Right lobe of liver (tissue), 6 donors: ENCODE measurements at regions not wholly inside any gene's neighbourhood (a gene's known extent, or its start where the extent isn't known, plus 50 kb on each side); places are given as distances from the start of the nearest gene placed in this dataset.

Experiments
- ATAC-seq, 4 donors: fragments of 200-7000 bp; cut with Tn5 transposase; one replicate each; pipeline ENCODE4 v1.9.1; 2020; ENCODE audit warnings: mild to moderate bottlenecking in 4 of 4, moderate library complexity in 4 of 4
- DNase-seq, 3 donors: peaks; one replicate each; pipeline ENCODE4 v3.0.0-alpha.2; 2020
- H3K27ac ChIP-seq, 3 donors: fragments of 200-600 bp; one replicate each; pipeline ENCODE4 v1.8.0; 2022
- H3K27me3 ChIP-seq, 2 donors: fragments of 200-600 bp; one replicate each; pipeline ENCODE4 v1.8.0; 2022
- H3K36me3 ChIP-seq, 4 donors: fragments of 200-600 bp; sonication (generic) in 1 of 4; one replicate each; pipeline versions ENCODE4 v1.5.1 to v1.8.0; 2017 to 2022; ENCODE audit warnings: control low read depth in 1 of 4
- H3K4me1 ChIP-seq, 4 donors: fragments of 200-600 bp; sonication (generic) in 1 of 4; one replicate each; pipeline versions ENCODE4 v1.5.1 to v1.8.0; 2017 to 2022; ENCODE audit warnings: control low read depth in 1 of 4
- H3K4me3 ChIP-seq, 3 donors: fragments of 200-600 bp; one replicate each; pipeline ENCODE4 v1.8.0; 2022
- H3K9me3 ChIP-seq, 4 donors: fragments of 200-600 bp; sonication (generic) in 1 of 4; one replicate each; pipeline versions ENCODE4 v1.5.1 to v1.8.0; 2017 to 2022; ENCODE audit warnings: control low read depth in 1 of 4
- POLR2A ChIP-seq: fragments of 450-650 bp; IDR thresholded peaks from one replicate; pipeline ENCODE4 v1.6.1; 2017; ENCODE audit warnings: antibody characterized with exemption, mild to moderate bottlenecking
- WGBS: methylation state at CpG from one replicate; pipeline ENCODE4 v1.1.6; 2018; ENCODE audit warnings: low coverage, low lambda C conversion rate; ENCODE audit not compliant: insufficient coverage; ENCODE audit errors: missing lambda C conversion rate; 5-methylcytosine and 5-hydroxymethylcytosine counted together
- intact Hi-C, 2 donors: fragments of 100-400 bp; cut with DNase I; formaldehyde crosslinking; loops; one replicate each; pipeline versions ENCODE4 v1.11.2 to v1.14.1; 2022
- TF ChIP-seq, protein P1 (sequence below), 4 donors: fragments of 200-600 bp in 3 of 4; fragments of 450-650 bp in 1 of 4; IDR thresholded peaks; one replicate each; pipeline versions ENCODE4 v1.5.1 to v1.8.0; 2016 to 2022; ENCODE audit warnings: antibody characterized with exemption in 4 of 4, mild to moderate bottlenecking in 2 of 4
- donor health status: DM: no; HTN: yes; CAD: no.
- donor health status: DM: no; HTN: no; CAD: no.
- donor health status: DM: no; HTN: no; CAD: no.
- donor health status: DM: no; HTN: yes; CAD: no.
- donor health status: DM: no; HTN: yes; CAD: no.

DNA sequence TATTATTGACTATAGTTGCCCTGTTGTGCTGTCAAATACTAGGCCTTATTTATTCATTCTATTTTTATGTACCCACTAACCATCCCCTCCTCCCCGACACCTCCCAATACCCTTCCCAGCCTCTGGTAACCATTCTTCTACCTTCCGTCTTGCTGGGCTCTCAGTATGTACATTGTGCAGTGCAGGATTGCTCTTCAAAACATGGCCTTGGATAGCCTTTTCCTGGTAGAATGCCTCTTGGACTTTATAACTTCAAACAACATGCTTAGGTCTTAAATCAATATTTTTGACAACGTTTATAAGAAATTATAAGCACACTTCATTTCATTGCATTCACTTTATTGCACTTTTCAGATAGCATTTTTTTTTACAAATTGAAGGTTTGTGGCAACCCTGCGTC is 172.6 kb upstream of the ACTBL2 start:
- Histone ChIP-seq H3K27ac (no peak overlapping the region), H3K27me3 (no peaks in the 10 kb centered on the region), H3K9me3 (no peaks in the 10 kb centered on the region), H3K36me3 (peaks cover 0 to 3% (median 0%) of the 10 kb centered on the region in 4 donors), H3K4me1 (peaks cover 0 to 38% (median 0%) of the 10 kb centered on the region in 4 donors), H3K4me3 (no peak overlapping the region)
- DNase-seq (no peak), ATAC-seq (no peak)
- no peak for TF ChIP-seq POLR2A
- TF ChIP-seq, protein P1, sequence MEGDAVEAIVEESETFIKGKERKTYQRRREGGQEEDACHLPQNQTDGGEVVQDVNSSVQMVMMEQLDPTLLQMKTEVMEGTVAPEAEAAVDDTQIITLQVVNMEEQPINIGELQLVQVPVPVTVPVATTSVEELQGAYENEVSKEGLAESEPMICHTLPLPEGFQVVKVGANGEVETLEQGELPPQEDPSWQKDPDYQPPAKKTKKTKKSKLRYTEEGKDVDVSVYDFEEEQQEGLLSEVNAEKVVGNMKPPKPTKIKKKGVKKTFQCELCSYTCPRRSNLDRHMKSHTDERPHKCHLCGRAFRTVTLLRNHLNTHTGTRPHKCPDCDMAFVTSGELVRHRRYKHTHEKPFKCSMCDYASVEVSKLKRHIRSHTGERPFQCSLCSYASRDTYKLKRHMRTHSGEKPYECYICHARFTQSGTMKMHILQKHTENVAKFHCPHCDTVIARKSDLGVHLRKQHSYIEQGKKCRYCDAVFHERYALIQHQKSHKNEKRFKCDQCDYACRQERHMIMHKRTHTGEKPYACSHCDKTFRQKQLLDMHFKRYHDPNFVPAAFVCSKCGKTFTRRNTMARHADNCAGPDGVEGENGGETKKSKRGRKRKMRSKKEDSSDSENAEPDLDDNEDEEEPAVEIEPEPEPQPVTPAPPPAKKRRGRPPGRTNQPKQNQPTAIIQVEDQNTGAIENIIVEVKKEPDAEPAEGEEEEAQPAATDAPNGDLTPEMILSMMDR (IDR thresholded peaks at IDR 0.05): no peak
- WGBS: 35% methylated on average over 4 of the region's 4 CpGs
- intact Hi-C loops: loop anchor here in 1 of 2 donors (10.0 kb wide), 1 partner anchor 120 kb away; no protein-coding TSS in a partner anchor

DNA sequence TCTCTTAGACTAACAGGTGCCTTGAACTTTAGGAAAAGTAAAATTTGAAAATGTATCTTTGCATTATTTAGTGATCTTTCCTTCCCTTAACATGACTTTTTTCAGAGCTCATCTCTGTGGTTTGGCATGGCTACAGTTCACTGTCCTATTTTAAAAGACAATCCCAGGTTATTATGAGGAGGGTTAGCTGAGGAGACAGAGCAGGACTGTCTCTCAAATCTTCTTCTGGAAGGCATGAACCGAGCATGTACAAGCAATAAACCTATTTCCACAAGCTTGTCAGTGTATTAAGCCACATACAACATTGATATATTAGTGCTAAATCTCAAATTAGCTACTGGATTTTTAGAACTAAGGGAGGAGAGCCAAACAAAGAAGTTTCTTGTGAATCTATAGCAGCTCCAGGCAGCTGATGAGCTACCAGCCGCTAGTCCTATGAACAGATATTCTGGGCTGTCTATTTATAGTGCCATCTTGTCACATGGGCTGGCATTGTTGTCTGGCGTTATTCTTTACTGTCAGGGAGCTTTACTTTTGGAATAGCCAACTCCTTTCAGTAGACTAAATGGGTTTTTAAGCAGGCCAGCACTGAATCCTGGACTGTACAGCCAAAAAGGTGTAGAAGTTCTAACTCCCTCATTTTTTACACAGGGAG is 171.2 kb upstream of the ACTBL2 start:
- 27% methylated on average over 3 of the region's 3 CpGs for WGBS
- TF ChIP-seq POLR2A: no peak
- TF ChIP-seq, protein P1 (IDR thresholded peaks at IDR 0.05): no peak
- Histone ChIP-seq H3K36me3 (peaks cover 0 to 3% (median 0%) of the 10 kb centered on the region in 4 donors), H3K4me3 (no peak overlapping the region), H3K9me3 (no peaks in the 10 kb centered on the region), H3K4me1 (peaks cover 0 to 38% (median 0%) of the 10 kb centered on the region in 4 donors), H3K27ac (peak overlapping the region in 1 of 3 donors; percentile 10), H3K27me3 (no peaks in the 10 kb centered on the region)
- DNase-seq (no peak), ATAC-seq (peak in 1 of 4 donors; percentile 5)
- intact Hi-C loops: loop anchor here in 1 of 2 donors (10.0 kb wide), 1 partner anchor 121 kb away; no protein-coding TSS in a partner anchor

DNA sequence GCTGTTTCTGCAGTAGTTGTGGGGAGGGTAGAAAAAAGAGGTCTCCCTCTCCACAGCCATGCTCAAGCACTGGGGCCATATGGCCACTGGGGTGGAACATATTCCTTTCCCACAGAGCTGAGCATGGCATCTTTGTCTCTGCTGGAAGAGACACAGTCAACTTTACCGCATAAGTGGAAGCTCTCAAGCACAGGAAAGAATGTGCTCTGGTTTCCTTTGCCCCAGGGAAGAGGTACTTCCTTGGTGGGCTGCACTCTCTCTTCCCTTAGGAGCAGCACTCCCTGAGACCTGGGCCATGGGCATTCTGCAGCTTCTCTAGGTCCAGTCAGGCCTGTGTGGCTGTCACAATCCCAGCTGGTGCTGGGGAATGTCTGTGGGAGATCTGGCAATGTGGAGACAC is 168.5 kb upstream of the ACTBL2 start:
- Histone ChIP-seq H3K27ac (peak overlapping the region; percentile 72 to 89 (median 85)), H3K27me3 (no peaks in the 10 kb centered on the region), H3K36me3 (no peaks in the 10 kb centered on the region), H3K4me3 (peak overlapping the region; percentile 29 to 56 (median 35)), H3K9me3 (no peaks in the 10 kb centered on the region), H3K4me1 (peaks cover 0 to 38% (median 0%) of the 10 kb centered on the region in 4 donors)
- no peak for DNase-seq
- TF ChIP-seq POLR2A: no peak
- TF ChIP-seq, protein P1 (IDR thresholded peaks at IDR 0.05): no peak
- intact Hi-C loops: loop anchor here in 1 of 2 donors (10.0 kb wide), 1 partner anchor 124 kb away; no protein-coding TSS in a partner anchor
- 100% methylated on average over 1 of the region's 1 CpG for WGBS
- peak in 3 of 4 donors; percentile 11 to 29 (median 14) for ATAC-seq

DNA sequence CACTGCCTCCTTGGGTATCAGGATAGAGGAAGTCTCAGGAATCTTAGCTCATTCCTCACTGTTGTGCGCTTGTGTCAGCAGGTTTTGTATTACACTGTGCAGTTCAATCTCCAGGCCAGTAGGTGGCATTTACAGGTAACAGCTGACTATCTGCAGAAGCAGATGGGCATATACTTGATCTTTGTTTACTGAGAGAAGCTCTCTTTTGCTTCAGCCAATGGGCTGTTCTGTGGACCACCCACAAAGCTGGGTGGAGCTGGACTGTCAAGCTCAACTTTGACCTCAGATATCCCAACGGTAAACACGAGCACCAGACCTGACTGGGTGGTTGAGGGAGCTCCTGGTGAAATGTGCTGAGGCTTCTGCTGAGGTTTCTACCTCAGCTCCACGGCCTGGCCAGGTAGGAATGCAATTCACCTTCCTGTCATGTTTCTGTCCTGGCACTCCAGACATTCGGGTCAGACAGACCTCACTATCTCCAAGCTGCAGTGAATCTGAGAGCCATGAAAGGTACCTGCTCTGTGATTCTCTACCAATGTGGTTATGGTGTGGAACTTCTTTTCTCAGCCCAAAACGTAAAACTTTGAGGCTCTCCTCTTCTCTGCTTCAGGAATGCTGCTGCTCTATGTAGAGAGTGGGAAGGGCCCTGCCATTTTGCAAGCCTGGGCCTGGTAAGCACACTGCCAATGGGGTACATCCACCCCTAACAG is 167.9 kb upstream of the ACTBL2 start:
- peak; percentile 81 for TF ChIP-seq POLR2A
- TF ChIP-seq, protein P1 (IDR thresholded peaks at IDR 0.05): peak; percentile 71 to 96 (median 79)
- Histone ChIP-seq H3K27ac (peak overlapping the region; percentile 72 to 89 (median 85)), H3K4me1 (peaks cover 0 to 35% (median 0%) of the 10 kb centered on the region in 4 donors), H3K9me3 (no peaks in the 10 kb centered on the region), H3K27me3 (no peaks in the 10 kb centered on the region), H3K36me3 (no peaks in the 10 kb centered on the region), H3K4me3 (peak overlapping the region; percentile 29 to 56 (median 35))
- 11% methylated on average over 5 of the region's 6 CpGs for WGBS
- intact Hi-C loops: loop anchor here in 1 of 2 donors (10.0 kb wide), 1 partner anchor 124 kb away; no protein-coding TSS in a partner anchor
- DNase-seq: peak; percentile 72 to 89 (median 86)
- peak; percentile 93 to 99 (median 98) for ATAC-seq
